SK-N-MC (cell line): ENCODE measurements at regions not wholly inside any gene's neighbourhood (a gene's known extent, or its start where the extent isn't known, plus 50 kb on each side); places are given as distances from the start of the nearest gene placed in this dataset.
"Not testable (repeated sequence)": the region's sequence is repeated elsewhere in the genome, so short reads cannot be mapped to it uniquely, and the experiment has no call there.

Experiments used
- DNase-seq: peaks from one replicate; pipeline ENCODE4 v3.0.0-alpha.2; 2011; ENCODE audit warnings: low read depth, low spot score
- H3K27ac ChIP-seq: fragments of 200-600 bp; sonication (generic); 2 replicates; pipeline ENCODE4 v1.5.1; 2016; ENCODE audit warnings: mixed run types
- H3K36me3 ChIP-seq: fragments of 200-600 bp; sonication (generic); 2 replicates; pipeline ENCODE4 v1.6.1; 2017; ENCODE audit warnings: antibody characterized with exemption, low read length, mixed read lengths; ENCODE audit not compliant: insufficient read depth
- H3K4me3 ChIP-seq: fragments of 200-600 bp; sonication (generic); 2 replicates; pipeline ENCODE4 v1.5.1; 2016
- H3K9ac ChIP-seq: fragments of 200-600 bp; sonication (generic); 2 replicates; pipeline ENCODE4 v1.8.0; 2017; ENCODE audit warnings: mixed run types, mixed read lengths; ENCODE audit not compliant: insufficient read length
- H3K9me3 ChIP-seq: fragments of 200-600 bp; sonication (generic); 2 replicates; pipeline ENCODE4 v1.6.1; 2017; ENCODE audit warnings: low read depth, mild to moderate bottlenecking, antibody characterized with exemption, low read length, moderate library complexity, mixed read lengths
- EZH2 ChIP-seq: fragments of 200-600 bp; sonication (generic); IDR thresholded peaks from one replicate; pipeline ENCODE4 v1.6.1; 2017; ENCODE audit warnings: antibody characterized with exemption
- FOXP2 ChIP-seq: optimal IDR thresholded peaks from 2 replicates; pipeline ENCODE3; 2011; ENCODE audit warnings: mild to moderate bottlenecking, moderate library complexity; ENCODE audit not compliant: insufficient read depth; ENCODE audit errors: extremely low read length, control extremely low read depth
- POLR2AphosphoS5 ChIP-seq: IDR thresholded peaks from 2 replicates; pipeline ENCODE4 v1.6.1; 2012; ENCODE audit warnings: mild to moderate bottlenecking, low read depth, low read length, borderline replicate concordance

DNA sequence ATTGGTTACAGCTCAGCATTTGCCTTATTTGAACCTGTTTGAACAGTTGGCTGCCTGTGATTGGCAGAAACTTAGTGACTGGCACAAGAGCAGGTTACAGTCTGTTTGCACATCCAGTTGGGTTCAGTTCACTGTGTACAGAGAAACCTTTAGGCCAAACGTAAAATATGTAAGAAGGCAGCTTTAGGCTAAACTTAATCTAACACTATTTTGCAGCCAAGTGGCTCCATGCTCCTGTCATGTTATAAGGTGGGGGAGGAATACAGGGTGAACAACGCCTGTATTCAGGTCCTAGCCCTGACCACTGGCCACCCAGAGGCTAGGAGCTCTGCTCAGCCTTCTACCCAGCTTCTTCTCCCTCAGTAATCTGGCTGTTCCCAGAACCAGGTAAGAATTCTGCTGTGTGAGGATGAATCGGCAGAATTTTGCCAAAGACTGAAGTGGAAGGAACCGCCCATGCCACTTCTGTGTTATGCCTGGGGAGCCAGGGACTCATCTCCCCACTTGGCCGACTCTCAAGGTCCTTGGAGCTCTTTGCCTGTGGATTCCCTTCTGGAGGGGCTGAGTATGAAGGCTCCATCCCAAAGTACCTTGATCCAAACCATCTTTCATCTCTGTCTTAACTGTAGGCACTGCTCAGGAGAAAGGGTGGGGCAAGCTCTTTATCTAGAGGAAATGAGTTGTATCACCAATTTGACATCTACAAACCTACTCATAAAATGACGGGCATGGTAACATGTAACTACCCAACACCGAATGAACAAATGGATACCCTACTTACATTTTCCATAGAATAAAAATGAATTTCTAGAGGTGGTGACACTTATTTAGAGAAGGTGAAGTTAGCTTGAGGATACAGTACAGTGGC is 164.4 kb upstream of the NAMPT start:
- Histone ChIP-seq H3K36me3 (no peaks in the 10 kb centered on the region), H3K27ac (no peak overlapping the region), H3K9me3 (no peaks in the 10 kb centered on the region; the same call in 1 of the 2 replicates), H3K9ac (no peak overlapping the region), H3K4me3 (no peak overlapping the region)
- TF ChIP-seq FOXP2 (no peak), POLR2AphosphoS5 (no peak), EZH2 (no peak)
- no peak for DNase-seq

DNA sequence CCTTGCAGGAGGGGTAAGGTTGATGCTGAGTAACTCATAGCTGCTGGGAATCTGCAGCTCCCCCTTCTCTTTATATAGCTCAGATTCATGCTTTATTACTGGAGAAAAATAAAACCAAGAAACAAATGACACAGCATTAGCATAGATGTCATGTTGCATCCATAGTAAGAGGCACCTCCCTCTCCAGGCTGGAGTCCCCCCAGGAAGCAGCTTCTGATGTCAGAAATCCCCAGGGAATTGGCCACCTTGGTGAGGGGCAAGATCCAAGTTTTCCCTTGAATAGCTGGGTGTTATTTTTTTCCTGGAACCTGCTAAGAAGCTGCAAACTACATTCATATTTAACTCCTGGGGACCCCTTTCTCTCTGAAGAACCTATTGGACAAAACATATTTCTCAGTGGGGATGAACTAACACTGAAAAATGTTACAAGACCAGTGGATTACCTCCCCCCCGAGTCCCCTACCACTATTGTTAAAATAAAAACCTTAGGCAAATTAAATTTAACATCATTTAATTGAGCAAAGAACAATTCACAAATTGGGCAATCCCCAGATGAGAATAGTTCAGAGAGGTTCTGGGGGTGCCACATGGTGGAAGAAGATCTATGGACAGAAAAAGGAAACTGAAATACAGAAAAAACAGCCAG is 163.7 kb upstream of the NAMPT start:
- H3K9ac ChIP-seq: no peak overlapping the region
- H3K4me3 ChIP-seq: no peak overlapping the region
- no peak for DNase-seq
- H3K36me3 ChIP-seq: no peaks in the 10 kb centered on the region
- H3K9me3 ChIP-seq: no peaks in the 10 kb centered on the region; the same call in 1 of the 2 replicates
- TF ChIP-seq EZH2 (no peak), POLR2AphosphoS5 (no peak), FOXP2 (no peak)
- H3K27ac ChIP-seq: no peak overlapping the region

DNA sequence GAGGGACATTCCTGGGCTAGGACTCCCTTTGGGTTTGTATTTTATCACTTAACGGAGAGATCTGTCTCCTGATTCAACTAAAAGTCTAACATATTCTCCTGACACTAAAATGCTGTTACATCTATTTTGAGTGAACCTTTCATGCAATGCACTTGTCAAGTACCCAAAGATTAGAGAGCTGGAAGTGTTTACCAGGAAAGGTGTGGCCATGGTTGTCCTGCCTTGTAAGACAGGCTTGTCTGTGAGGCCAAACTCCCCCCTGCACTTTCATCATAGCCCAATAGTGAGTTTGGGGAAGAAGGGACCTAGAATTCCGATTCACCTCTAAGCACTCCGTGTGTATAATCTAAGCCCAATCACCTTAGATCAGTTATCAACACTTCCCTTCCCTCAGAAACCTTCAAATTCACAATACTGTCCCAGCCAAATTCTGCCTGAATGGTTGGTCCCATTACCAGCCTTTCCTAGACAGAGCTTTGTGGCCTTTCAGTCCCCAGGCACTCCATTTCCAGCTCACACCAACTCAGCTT is 162.6 kb upstream of the NAMPT start:
- no peak overlapping the region for H3K4me3 ChIP-seq
- no peaks in the 10 kb centered on the region for H3K36me3 ChIP-seq
- H3K9me3 ChIP-seq: no peaks in the 10 kb centered on the region; the same call in 1 of the 2 replicates
- no peak overlapping the region for H3K9ac ChIP-seq
- no peak overlapping the region for H3K27ac ChIP-seq
- TF ChIP-seq FOXP2 (no peak), EZH2 (no peak), POLR2AphosphoS5 (no peak)
- no peak for DNase-seq

GRCh38 chr7:106445366-106445765 is 160.6 kb upstream of the NAMPT start:
- not testable (repeated sequence) for H3K9ac ChIP-seq, H3K4me3 ChIP-seq, H3K27ac ChIP-seq, H3K36me3 ChIP-seq, DNase-seq, H3K9me3 ChIP-seq

GRCh38 chr7:106444068-106444655 is 159.4 kb upstream of the NAMPT start:
- no peaks in the 10 kb centered on the region for H3K9me3 ChIP-seq
- no peak overlapping the region for H3K9ac ChIP-seq
- no peak for DNase-seq
- H3K36me3 ChIP-seq: no peaks in the 10 kb centered on the region
- no peak for TF ChIP-seq EZH2
- TF ChIP-seq POLR2AphosphoS5: no peak
- TF ChIP-seq FOXP2: no peak
- H3K4me3 ChIP-seq: no peak overlapping the region
- H3K27ac ChIP-seq: no peak overlapping the region

GRCh38 chr7:106443156-106443555 is 158.4 kb upstream of the NAMPT start:
- H3K36me3 ChIP-seq: no peaks in the 10 kb centered on the region
- H3K9ac ChIP-seq: no peak overlapping the region
- no peak overlapping the region for H3K27ac ChIP-seq
- no peaks in the 10 kb centered on the region for H3K9me3 ChIP-seq
- H3K4me3 ChIP-seq: no peak overlapping the region
- DNase-seq: no peak
- no peak for TF ChIP-seq POLR2AphosphoS5
- TF ChIP-seq EZH2: no peak
- TF ChIP-seq FOXP2: no peak

DNA sequence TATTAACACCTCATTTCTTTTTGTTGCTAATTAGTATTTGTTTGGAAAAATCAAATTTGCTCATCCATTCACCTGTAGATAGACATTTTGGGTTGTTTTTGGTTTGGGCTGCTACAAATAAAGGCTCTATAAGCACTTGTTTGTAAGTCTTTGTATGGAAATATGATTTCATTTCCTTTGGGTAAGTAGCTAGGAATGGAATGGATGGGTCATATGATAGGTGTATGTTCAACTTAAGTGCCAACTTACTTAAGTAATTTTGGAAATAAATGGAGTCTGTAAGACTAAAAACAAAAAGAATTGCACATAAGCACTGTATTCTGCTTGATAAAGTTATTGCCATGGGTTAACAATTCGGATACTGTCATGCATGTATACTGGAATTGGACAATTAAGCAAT is 157.7 kb upstream of the NAMPT start:
- no peaks in the 10 kb centered on the region for H3K36me3 ChIP-seq

GRCh38 chr7:106441343-106441742 is 156.6 kb upstream of the NAMPT start:
- H3K4me3 ChIP-seq, H3K27ac ChIP-seq, H3K36me3 ChIP-seq, H3K9ac ChIP-seq, DNase-seq, H3K9me3 ChIP-seq: not testable (repeated sequence)

More for the DNA sequence above, 157.7 kb upstream of the NAMPT start:
- no peaks in the 10 kb centered on the region for H3K9me3 ChIP-seq
- no peak overlapping the region for H3K9ac ChIP-seq
- no peak for DNase-seq
- H3K4me3 ChIP-seq: no peak overlapping the region
- H3K27ac ChIP-seq: no peak overlapping the region
- TF ChIP-seq POLR2AphosphoS5 (no peak), FOXP2 (no peak), EZH2 (no peak)

GRCh38 chr7:106436933-106437332 is 152.2 kb upstream of the NAMPT start:
- not testable (repeated sequence) for H3K27ac ChIP-seq, H3K36me3 ChIP-seq, DNase-seq, H3K9me3 ChIP-seq, H3K9ac ChIP-seq, H3K4me3 ChIP-seq
